Neural cell (in vitro differentiated cells): ENCODE measurements at regions not wholly inside any gene's neighbourhood (a gene's known extent, or its start where the extent isn't known, plus 50 kb on each side); places are given as distances from the start of the nearest gene placed in this dataset.

Source experiments
- EZH2 ChIP-seq: fragments of 200-600, 300-800 bp; shearing (Covaris generic), sonication (generic); IDR thresholded peaks from 2 replicates; pipeline ENCODE4 v1.6.1; 2014; ENCODE audit warnings: antibody characterized with exemption, low read length, borderline replicate concordance, mild to moderate bottlenecking; ENCODE audit not compliant: insufficient read depth, poor library complexity, severe bottlenecking
- MXI1 ChIP-seq: fragments of 450-650 bp; conservative IDR thresholded peaks from 2 replicates; pipeline ENCODE4 v1.6.1; 2014; ENCODE audit warnings: antibody characterized with exemption, mild to moderate bottlenecking; ENCODE audit not compliant: poor library complexity, severe bottlenecking
- REST ChIP-seq: IDR thresholded peaks from 2 replicates; pipeline ENCODE4 v1.6.1; 2012; ENCODE audit warnings: borderline replicate concordance
- SMC3 ChIP-seq: fragments of 450-650 bp; conservative IDR thresholded peaks from 2 replicates; pipeline ENCODE4 v1.6.1; 2014; ENCODE audit warnings: antibody characterized with exemption, mild to moderate bottlenecking, moderate library complexity; ENCODE audit not compliant: poor library complexity
- TAF1 ChIP-seq: IDR thresholded peaks from 2 replicates; pipeline ENCODE4 v1.6.1; 2012; ENCODE audit warnings: low read depth
- TF ChIP-seq, protein P1 (sequence below): fragments of 450-650 bp; IDR thresholded peaks from 2 replicates; pipeline ENCODE4 v1.5.1; 2014; ENCODE audit warnings: antibody characterized with exemption, mild to moderate bottlenecking, moderate library complexity; ENCODE audit not compliant: poor library complexity, severe bottlenecking

DNA sequence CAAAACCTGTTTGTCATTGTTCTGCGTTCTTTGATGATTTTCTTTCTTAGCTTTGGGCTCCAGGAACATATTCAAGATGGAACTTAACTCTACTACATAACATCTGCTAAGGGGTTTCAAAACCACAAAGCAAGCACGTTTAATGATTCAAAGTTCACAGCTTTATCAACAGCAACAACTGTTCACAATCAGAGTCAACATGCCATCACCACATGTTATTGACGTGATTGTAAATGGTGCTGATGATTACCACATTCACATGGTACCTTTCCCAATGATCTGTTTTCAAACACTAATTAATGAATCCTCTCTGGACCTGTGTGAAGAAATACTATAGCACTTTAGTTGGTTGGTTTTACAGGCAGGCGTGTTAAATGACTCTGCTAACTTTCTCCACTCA lies 180.6 kb upstream of the CEP162 start:
- TF ChIP-seq, protein P1, sequence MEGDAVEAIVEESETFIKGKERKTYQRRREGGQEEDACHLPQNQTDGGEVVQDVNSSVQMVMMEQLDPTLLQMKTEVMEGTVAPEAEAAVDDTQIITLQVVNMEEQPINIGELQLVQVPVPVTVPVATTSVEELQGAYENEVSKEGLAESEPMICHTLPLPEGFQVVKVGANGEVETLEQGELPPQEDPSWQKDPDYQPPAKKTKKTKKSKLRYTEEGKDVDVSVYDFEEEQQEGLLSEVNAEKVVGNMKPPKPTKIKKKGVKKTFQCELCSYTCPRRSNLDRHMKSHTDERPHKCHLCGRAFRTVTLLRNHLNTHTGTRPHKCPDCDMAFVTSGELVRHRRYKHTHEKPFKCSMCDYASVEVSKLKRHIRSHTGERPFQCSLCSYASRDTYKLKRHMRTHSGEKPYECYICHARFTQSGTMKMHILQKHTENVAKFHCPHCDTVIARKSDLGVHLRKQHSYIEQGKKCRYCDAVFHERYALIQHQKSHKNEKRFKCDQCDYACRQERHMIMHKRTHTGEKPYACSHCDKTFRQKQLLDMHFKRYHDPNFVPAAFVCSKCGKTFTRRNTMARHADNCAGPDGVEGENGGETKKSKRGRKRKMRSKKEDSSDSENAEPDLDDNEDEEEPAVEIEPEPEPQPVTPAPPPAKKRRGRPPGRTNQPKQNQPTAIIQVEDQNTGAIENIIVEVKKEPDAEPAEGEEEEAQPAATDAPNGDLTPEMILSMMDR = no peak
- TF ChIP-seq TAF1 (no peak), REST (no peak), MXI1 (no peak), EZH2 (no peak), SMC3 (no peak)
